H1 (cell line): ENCODE measurements at regions not wholly inside any gene's neighbourhood (a gene's known extent, or its start where the extent isn't known, plus 50 kb on each side); places are given as distances from the start of the nearest gene placed in this dataset.
"Not testable (repeated sequence)": the region's sequence is repeated elsewhere in the genome, so short reads cannot be mapped to it uniquely, and the experiment has no call there.

ENCODE experiments used
- CTCF ChIA-PET: fragments of 300-600 bp; sonication (Branson Sonifier 250); formaldehyde crosslinking; loops from one replicate; lab custom pipeline; 2021; ENCODE audit not compliant: partially characterized antibody; lab: Charles Lee
- POLR2A ChIA-PET: fragments of 300-600 bp; sonication (Branson Sonifier 250); formaldehyde crosslinking; loops from one replicate; lab custom pipeline; 2021; ENCODE audit warnings: inconsistent platforms; ENCODE audit not compliant: partially characterized antibody; lab: Charles Lee
- DNase-seq, 2 experiments: peaks; one replicate each; pipeline versions ENCODE4 v3.0.0 to v3.0.0-alpha.2; 2010 to 2022; ENCODE audit warnings: low spot score in 2 of 2, low read depth in 1 of 2, mixed read lengths in 1 of 2
- FAIRE-seq: peaks from 2 replicates; lab custom pipeline; 2011; peaks lifted over from hg19 to GRCh38; lab: Jason Lieb, UNC
- H2AFZ ChIP-seq: 2 replicates; pipeline ENCODE4 v1.8.1; 2012; ENCODE audit warnings: low read length, inconsistent platforms
- H2AK5ac ChIP-seq: 2 replicates; pipeline ENCODE4 v1.6.1; 2013; ENCODE audit warnings: low read depth, low read length
- H2BK120ac ChIP-seq: replicated peaks from 2 replicates; pipeline ENCODE3; 2013; ENCODE audit warnings: low read depth, low read length, inconsistent platforms
- H2BK12ac ChIP-seq: 2 replicates; pipeline ENCODE4 v1.6.1; 2013; ENCODE audit warnings: low read depth, low read length
- H2BK15ac ChIP-seq: 2 replicates; pipeline ENCODE4 v1.6.1; 2013; ENCODE audit warnings: low read length
- H2BK20ac ChIP-seq: 2 replicates; pipeline ENCODE4 v1.6.1; 2013; ENCODE audit warnings: low read length
- H2BK5ac ChIP-seq: 2 replicates; pipeline ENCODE4 v1.6.1; 2013; ENCODE audit warnings: low read depth, low read length
- H3K14ac ChIP-seq: 2 replicates; pipeline ENCODE4 v1.6.1; 2013; ENCODE audit warnings: inconsistent platforms; ENCODE audit not compliant: insufficient read length
- H3K18ac ChIP-seq: 2 replicates; pipeline ENCODE4 v1.6.1; 2013; ENCODE audit warnings: low read length; ENCODE audit errors: extremely low read depth
- H3K23ac ChIP-seq: 2 replicates; pipeline ENCODE4 v1.6.1; 2013; ENCODE audit warnings: inconsistent platforms; ENCODE audit not compliant: insufficient read length
- H3K23me2 ChIP-seq: 2 replicates; pipeline ENCODE4 v1.6.1; 2013; ENCODE audit warnings: low read depth, low read length
- H3K27ac ChIP-seq: 2 replicates; pipeline ENCODE4 v1.6.1; 2011; ENCODE audit warnings: low read depth, low read length, inconsistent platforms
- H3K27me3 ChIP-seq, 4 experiments: replicated peaks in 1 of 4; 1 replicate in 1 of 4; 2 replicates in 3 of 4; pipeline versions ENCODE4 v1.6.1 to v1.8.1; 2011 to 2013; ENCODE audit warnings: low read length in 3 of 4, mild to moderate bottlenecking in 3 of 4, inconsistent platforms in 2 of 4, mixed read lengths in 2 of 4, moderate library complexity in 1 of 4; ENCODE audit not compliant: control insufficient read depth in 3 of 4, insufficient read depth in 3 of 4; ENCODE audit errors: extremely low read depth in 1 of 4
- H3K36me3 ChIP-seq, 4 experiments: 2 replicates each; pipeline versions ENCODE4 v1.6.1 to v1.8.1; 2011 to 2013; ENCODE audit warnings: mild to moderate bottlenecking in 4 of 4, low read length in 3 of 4, moderate library complexity in 2 of 4, control low read depth in 1 of 4, inconsistent platforms in 1 of 4; ENCODE audit not compliant: insufficient read depth in 4 of 4, control insufficient read depth in 2 of 4
- H3K4ac ChIP-seq: replicated peaks from 2 replicates; pipeline ENCODE3; 2013; ENCODE audit warnings: low read length, low read depth, mixed read lengths, inconsistent platforms; ENCODE audit not compliant: insufficient read length
- H3K4me1 ChIP-seq, 4 experiments: replicated peaks in 1 of 4; 1 replicate in 1 of 4; 2 replicates in 3 of 4; pipeline versions ENCODE4 v1.6.1 to v1.8.1; 2011 to 2013; ENCODE audit warnings: low read length in 3 of 4, inconsistent platforms in 2 of 4, mixed read lengths in 1 of 4; ENCODE audit not compliant: insufficient read depth in 4 of 4, control insufficient read depth in 3 of 4
- H3K4me2 ChIP-seq, 2 experiments: 2 replicates each; pipeline versions ENCODE4 v1.6.1 to v1.8.1; 2011 to 2013; ENCODE audit warnings: low read depth in 2 of 2, low read length in 2 of 2, control low read depth in 1 of 2, inconsistent platforms in 1 of 2, mild to moderate bottlenecking in 1 of 2; ENCODE audit not compliant: insufficient read depth in 1 of 2
- H3K4me3 ChIP-seq, 4 experiments: fragments of 200-600, 300-600 bp in 1 of 4; sonication (generic), shearing (Covaris generic), sonication (Bioruptor Twin) in 1 of 4; 2 replicates each; pipeline versions ENCODE4 v1.5.1 to v1.8.1; 2011 to 2016; ENCODE audit warnings: low read length in 4 of 4, low read depth in 3 of 4, control low read depth in 2 of 4, inconsistent platforms in 2 of 4, mild to moderate bottlenecking in 2 of 4, mixed read lengths in 1 of 4, moderate library complexity in 1 of 4; ENCODE audit not compliant: insufficient read depth in 2 of 4; ENCODE audit errors: extremely low read depth in 1 of 4
- H3K56ac ChIP-seq: replicated peaks from 2 replicates; pipeline ENCODE3; 2013; ENCODE audit warnings: low read depth, mild to moderate bottlenecking, mixed read lengths, low read length, inconsistent platforms; ENCODE audit not compliant: insufficient read length
- H3K79me1 ChIP-seq: 2 replicates; pipeline ENCODE4 v1.6.1; 2013; ENCODE audit warnings: low read depth, low read length, control low read depth
- H3K79me2 ChIP-seq, 2 experiments: 2 replicates each; pipeline versions ENCODE4 v1.6.1 to v1.8.1; 2012 to 2013; ENCODE audit warnings: low read length in 2 of 2, mild to moderate bottlenecking in 2 of 2, inconsistent platforms in 1 of 2; ENCODE audit not compliant: insufficient read depth in 2 of 2, control insufficient read depth in 1 of 2
- H3K9ac ChIP-seq, 4 experiments: replicated peaks in 1 of 4; 1 replicate in 1 of 4; 2 replicates in 3 of 4; pipeline versions ENCODE4 v1.6.1 to v1.8.1; 2011 to 2013; ENCODE audit warnings: low read depth in 3 of 4, low read length in 3 of 4, control low read depth in 2 of 4, mild to moderate bottlenecking in 2 of 4, moderate library complexity in 2 of 4, inconsistent platforms in 1 of 4; ENCODE audit errors: extremely low read depth in 1 of 4
- H3K9me3 ChIP-seq, 2 experiments: 2 replicates each; pipeline versions ENCODE4 v1.6.1 to v1.8.1; 2012 to 2013; ENCODE audit warnings: mild to moderate bottlenecking in 2 of 2, moderate library complexity in 2 of 2, control low read depth in 1 of 2, inconsistent platforms in 1 of 2, low read depth in 1 of 2, low read length in 1 of 2, mixed read lengths in 1 of 2; ENCODE audit not compliant: insufficient read depth in 2 of 2
- H4K20me1 ChIP-seq, 2 experiments: replicated peaks in 1 of 2; 2 replicates each; pipeline versions ENCODE3 to v1.8.1; 2011 to 2013; ENCODE audit warnings: inconsistent platforms in 2 of 2, low read length in 2 of 2, mild to moderate bottlenecking in 1 of 2; ENCODE audit not compliant: insufficient read depth in 2 of 2, control insufficient read depth in 1 of 2
- H4K5ac ChIP-seq: 2 replicates; pipeline ENCODE4 v1.6.1; 2013; ENCODE audit warnings: low read length, low read depth, mixed read lengths, inconsistent platforms; ENCODE audit not compliant: insufficient read length
- H4K8ac ChIP-seq: 2 replicates; pipeline ENCODE4 v1.8.0; 2013; ENCODE audit warnings: mild to moderate bottlenecking, moderate library complexity, low read length, inconsistent platforms; ENCODE audit not compliant: insufficient read depth; ENCODE audit errors: extremely low read depth
- H4K91ac ChIP-seq: replicated peaks from 2 replicates; pipeline ENCODE3; 2013; ENCODE audit warnings: low read length, mixed read lengths, inconsistent platforms; ENCODE audit not compliant: insufficient read length
- WGBS, 2 experiments: shearing (Covaris generic) in 1 of 2; methylation state at CpG; one replicate each; pipeline versions ENCODE4 v1.1.6 to v1.1.7; 2013 to 2015; ENCODE audit warnings: low lambda C conversion rate in 2 of 2, mixed read lengths in 2 of 2, inconsistent platforms in 1 of 2, low coverage in 1 of 2, missing lambda C conversion rate in 1 of 2; ENCODE audit not compliant: insufficient replicate concordance in 2 of 2, insufficient coverage in 1 of 2, insufficient read length in 1 of 2; ENCODE audit errors: extremely low coverage in 1 of 2, missing lambda C conversion rate in 1 of 2; 5-methylcytosine and 5-hydroxymethylcytosine counted together

GRCh38 chr2:87132577-87132976 is 110.9 kb upstream of the PLGLB1 start:
- H3K79me1 ChIP-seq, DNase-seq, H2AFZ ChIP-seq, H2BK120ac ChIP-seq, H2AK5ac ChIP-seq, H3K4ac ChIP-seq, H2BK5ac ChIP-seq, FAIRE-seq, H3K23me2 ChIP-seq, H2BK12ac ChIP-seq, H3K14ac ChIP-seq, H3K23ac ChIP-seq, POLR2A ChIA-PET, H3K4me1 ChIP-seq, H4K20me1 ChIP-seq, H3K79me2 ChIP-seq, H2BK15ac ChIP-seq, H3K27me3 ChIP-seq, H4K5ac ChIP-seq, H3K36me3 ChIP-seq, H3K9me3 ChIP-seq, H4K8ac ChIP-seq, CTCF ChIA-PET, H4K91ac ChIP-seq, H2BK20ac ChIP-seq, H3K4me3 ChIP-seq, H3K18ac ChIP-seq, H3K56ac ChIP-seq, H3K9ac ChIP-seq, H3K27ac ChIP-seq, H3K4me2 ChIP-seq: not testable (repeated sequence)
- 90% methylated on average over 2 of the region's 2 CpGs; no CpG with 5 or more reads in 1 of the 2 experiments for WGBS, 2 experiments

GRCh38 chr2:87151835-87152493 is 130.3 kb upstream of the PLGLB1 start:
- H4K20me1 ChIP-seq, H2BK5ac ChIP-seq, H3K14ac ChIP-seq, H3K4me1 ChIP-seq, H2BK15ac ChIP-seq, H2BK12ac ChIP-seq, H3K79me2 ChIP-seq, H3K4me3 ChIP-seq, H4K5ac ChIP-seq, FAIRE-seq, H3K56ac ChIP-seq, H3K9ac ChIP-seq, H2BK20ac ChIP-seq, H2AK5ac ChIP-seq, H3K18ac ChIP-seq, H3K23ac ChIP-seq, H3K27me3 ChIP-seq, H3K36me3 ChIP-seq, H3K27ac ChIP-seq, H2AFZ ChIP-seq, H2BK120ac ChIP-seq, H3K79me1 ChIP-seq, H4K8ac ChIP-seq, POLR2A ChIA-PET, CTCF ChIA-PET, H4K91ac ChIP-seq, H3K4me2 ChIP-seq, H3K9me3 ChIP-seq, H3K23me2 ChIP-seq, DNase-seq, H3K4ac ChIP-seq: not testable (repeated sequence)
- no CpG with 5 or more reads among the region's 7 CpGs for WGBS, 2 experiments
